RPMI8226 (cell line): ENCODE measurements at regions not wholly inside any gene's neighbourhood (a gene's known extent, or its start where the extent isn't known, plus 50 kb on each side); places are given as distances from the start of the nearest gene placed in this dataset.

ENCODE experiments used
- DNase-seq: peaks from one replicate; pipeline ENCODE4 v3.0.0-alpha.2; 2015

DNA sequence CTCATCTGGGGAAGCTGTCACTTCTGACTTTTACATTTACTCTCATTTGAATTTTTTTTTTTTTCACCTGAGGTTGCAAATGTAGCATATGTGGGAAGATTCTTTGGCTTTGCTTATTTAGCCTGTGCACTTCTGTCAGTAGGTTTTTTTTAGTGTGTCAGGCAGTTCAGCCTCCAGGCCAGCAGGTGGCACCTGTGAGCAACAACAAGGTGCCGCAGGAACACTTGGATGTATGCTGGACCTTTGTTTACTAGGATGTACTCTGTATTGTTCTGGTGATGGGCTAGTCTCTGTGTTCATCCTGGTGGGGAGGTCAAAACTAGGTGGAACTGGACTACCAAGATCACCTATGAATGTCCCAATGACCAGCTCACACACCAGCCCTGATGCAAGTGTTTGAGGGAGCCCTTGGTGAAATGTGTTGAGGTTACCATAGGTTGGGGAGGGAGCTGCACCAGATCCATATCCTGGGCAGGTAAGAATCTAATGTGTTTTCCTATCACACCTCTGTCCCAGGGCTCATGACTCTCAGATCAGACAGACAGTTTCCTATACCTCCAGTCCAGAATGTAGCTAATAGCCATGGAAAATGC lies 618.2 kb downstream of the BRINP3 start:
- DNase-seq = peak; percentile 47

DNA sequence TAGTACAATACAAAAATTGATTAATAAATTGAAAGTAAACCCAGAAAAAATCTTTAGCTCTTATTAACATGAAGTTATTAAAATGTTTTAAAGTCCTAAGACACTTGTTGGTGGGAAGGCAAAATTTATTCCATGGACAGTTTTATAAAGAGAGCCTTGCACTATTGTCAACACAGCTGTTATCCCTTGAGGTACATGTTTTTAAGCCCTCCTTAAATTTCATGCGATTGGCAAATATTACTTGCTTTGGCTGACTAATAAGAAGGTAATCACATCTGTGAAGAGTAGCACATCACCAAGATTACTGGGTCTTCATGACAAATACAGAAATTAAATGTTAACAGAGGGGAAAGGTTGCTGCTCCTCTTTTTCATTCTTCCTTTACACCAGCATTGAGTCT lies 611.1 kb downstream of the BRINP3 start:
- no peak for DNase-seq

DNA sequence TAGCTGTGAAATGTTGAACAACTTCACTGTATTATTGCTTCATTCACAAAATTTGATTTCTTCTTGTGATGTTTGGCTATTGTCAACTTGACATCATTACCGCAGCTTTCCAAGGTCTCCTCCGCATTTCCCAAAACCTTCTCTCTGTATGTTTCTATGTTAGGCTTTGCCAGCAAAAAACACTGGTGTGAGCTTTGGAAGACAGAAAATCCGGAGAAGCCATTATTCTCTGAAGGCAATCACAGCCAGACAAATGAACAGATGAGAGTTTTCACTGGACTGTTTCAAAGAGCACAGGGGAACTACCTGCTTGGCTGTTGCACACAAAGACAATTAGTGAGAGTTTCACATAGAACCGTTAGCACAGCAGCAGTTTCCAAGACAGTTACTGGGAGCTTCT lies 609.6 kb downstream of the BRINP3 start:
- no peak for DNase-seq

DNA sequence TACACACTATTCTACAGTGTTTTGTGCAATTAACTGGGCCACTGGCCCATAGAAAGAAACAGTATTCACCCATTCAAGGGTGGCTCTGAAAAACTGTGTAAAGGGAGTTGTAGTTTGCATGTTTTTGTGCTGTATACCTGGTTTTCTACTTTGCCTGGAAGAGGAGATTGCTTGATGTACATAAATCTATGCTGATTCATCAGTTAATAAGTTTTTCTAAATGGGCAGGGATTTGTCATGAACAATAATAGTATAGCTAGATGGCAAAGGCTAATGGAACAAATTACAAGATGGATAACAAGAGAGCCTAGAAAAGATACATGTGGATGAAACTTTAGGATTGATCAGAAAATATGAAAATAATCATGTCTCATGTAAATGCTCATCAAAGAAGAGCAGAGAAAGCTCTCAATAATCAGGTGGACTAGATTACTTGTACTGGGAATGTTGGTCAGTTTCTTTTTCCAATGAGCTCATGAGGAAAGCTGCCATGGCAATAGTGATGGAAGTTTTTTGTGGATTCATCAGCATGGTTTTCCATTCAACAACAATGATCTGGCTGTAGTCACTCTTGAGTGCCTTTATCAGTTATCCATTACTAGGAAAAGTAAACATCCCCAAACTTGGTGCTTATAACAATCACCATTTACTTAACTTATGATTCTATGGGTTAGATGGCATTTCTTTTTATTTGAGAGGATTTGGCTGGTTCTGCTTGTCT lies 602.8 kb downstream of the BRINP3 start:
- no peak for DNase-seq

DNA sequence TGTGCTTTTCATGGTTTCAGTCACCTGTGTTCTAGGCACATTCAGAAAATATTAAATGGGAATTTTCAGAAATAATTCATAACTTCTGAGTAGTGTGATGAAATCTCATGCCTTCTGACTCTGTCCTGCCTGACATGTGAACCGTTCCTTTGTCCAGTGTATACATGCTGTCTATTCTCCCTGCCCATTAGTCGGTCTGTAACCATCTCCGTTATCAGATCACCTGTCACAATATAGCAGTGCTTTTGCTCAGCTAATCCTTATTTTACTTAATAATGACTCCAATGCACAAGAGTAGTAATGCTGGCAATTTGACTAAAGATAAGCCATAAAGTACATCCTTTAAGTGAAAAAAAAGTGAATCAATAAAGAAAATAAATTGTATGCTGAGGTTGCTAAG lies 597.5 kb downstream of the BRINP3 start:
- no peak for DNase-seq

DNA sequence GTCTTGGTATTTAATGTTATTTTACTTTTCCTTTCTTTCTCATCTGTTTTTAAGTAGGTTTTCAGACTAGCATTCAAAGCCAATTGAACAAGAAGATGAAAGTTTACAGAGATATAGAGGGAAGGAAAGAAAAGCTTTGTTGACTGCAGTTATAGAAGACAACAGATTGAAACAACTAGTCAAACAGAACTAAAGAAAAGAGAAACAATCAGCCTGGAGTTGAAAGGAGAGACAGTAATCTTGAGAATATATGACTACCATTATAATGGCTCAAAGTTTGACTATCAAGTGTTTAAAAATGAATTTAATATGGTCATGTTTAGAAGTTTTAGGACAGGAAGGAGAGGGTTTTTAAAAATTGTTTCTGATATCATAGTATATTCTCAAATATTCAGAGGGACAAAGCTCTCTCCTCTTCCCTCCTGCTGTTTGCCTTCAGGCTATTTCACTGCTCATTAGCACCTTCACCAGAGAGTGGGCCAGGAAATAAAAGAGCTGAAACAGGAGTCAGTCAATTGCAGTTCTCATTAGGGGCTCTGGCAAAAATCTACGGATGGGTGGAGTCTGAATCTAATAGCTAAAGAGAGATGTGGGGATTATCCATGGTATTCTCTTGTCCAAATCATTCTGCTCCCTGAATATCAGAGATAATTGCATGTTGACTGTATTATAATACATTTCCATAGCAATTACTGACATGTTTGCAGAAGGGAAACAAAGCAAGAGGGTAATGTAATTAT lies 577.8 kb downstream of the BRINP3 start:
- no peak for DNase-seq

DNA sequence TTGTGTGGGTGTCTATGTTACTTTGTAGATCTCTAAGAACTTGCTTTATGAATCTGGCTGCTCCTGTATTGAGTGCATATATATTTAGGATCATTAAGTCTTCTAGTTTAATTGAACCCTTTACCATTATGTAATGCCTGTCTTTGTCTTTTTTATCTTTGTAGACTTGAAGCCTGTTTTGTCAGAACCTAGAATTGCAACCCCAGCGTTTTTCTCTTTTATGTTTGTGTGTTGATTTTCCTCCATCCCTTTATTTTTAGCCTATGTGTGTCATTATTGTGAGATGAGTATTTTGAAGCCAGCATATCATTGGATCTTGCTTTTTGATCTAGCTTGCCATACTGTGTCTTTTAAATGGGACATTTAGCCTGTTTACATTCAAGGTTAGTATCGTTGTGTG lies 573.2 kb downstream of the BRINP3 start:
- DNase-seq = no peak

DNA sequence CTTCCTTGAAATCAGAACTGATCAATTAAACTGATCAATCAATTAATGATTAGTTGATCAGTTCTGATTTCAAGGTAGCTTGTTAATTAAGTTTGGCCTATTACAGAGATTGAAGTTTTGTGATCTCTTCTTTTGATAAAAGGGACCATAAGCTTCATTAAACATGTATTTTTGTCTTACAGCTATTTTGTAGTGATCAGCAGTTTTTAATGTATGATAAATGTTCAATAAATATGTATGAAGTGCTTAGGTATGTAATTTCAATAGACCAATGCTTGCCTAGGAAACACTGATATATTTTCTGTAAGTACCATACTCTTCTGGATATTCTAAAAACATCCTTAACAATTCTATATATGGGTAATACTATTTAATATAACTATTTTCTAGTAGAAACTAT lies 569.6 kb downstream of the BRINP3 start:
- DNase-seq = no peak

DNA sequence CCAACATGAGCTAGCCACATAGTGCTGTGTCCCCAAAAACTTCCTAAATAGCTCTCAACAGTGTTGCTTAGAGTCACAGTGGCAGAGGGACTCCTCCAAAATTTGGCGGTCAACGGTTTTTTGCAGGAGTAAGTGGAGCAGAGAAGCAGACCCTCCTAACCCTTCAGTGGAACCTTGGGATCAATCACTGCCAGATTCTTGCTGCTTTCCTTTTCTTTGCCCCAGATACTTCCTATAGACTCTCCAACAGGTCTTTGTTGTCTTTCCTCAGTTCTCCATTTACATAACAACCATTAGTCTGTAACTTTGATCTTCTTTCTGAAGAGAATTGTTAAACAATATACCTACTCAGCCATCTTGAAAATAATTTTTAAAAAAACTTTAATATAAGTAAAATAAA lies 556.1 kb downstream of the BRINP3 start:
- DNase-seq = no peak

DNA sequence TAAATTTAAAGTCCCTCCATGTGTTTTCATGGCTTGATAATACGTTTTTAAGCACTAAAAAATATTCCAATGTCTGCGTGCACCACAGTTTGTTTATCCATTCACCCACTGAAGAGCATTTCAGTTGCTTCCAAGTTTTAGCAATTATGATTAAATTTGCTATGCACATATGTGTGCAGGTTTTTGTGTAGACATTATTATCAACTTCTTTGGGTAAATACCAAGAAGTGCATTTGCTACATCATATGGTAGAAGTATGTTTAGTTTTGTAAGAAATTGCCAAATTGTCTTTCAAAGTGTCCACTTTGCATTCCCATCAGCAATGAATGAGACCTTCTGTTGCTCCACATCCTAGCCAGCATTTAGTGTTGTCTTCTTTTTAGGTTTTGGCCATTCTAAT lies 550.0 kb downstream of the BRINP3 start:
- no peak for DNase-seq

DNA sequence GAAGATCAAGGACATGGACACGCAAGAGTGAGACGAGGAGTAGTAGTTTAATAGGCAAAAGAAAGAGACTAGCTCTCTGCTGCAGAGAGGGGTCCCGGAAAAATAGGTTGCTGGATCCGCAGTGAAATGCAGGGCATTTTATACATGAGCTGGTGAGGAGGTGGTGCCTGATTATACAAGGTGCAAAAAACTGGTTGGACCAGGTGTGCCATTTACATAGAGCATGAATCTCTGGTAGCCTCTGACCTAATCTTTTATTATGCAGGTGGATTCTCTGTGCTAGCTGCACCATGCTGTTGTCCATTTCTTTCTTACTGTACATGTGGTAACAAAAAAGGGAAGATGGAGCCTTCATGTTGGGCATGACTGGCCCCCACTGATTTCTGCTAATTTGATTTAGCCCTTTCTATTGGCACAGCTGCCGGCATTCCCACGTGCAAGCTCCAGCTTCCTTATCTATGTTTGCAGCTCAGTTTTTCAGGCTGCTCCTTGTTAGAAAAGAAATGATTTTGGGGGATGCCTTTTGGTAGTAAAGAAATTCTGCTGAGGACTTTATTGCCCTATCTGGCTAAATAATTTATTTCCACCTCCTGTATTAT lies 548.1 kb downstream of the BRINP3 start:
- DNase-seq = no peak

DNA sequence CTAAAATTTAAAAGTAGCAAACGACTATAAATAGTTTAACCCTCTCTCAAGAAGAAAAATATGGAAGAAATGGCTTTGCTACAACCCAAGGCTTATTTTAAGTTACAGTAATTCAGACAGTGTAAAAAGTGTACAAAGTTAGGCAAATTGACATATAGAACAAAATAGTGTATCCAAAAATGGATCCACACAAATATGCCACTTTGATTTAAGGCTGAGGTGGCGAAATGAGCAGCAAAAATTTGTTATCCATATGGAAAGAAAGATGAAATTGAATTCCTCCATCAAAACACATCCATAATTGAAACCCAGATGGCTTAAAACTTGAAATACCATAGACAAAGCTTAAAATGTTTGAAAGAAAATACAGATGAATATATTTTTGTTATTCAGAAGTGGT lies 540.8 kb downstream of the BRINP3 start:
- DNase-seq = no peak

DNA sequence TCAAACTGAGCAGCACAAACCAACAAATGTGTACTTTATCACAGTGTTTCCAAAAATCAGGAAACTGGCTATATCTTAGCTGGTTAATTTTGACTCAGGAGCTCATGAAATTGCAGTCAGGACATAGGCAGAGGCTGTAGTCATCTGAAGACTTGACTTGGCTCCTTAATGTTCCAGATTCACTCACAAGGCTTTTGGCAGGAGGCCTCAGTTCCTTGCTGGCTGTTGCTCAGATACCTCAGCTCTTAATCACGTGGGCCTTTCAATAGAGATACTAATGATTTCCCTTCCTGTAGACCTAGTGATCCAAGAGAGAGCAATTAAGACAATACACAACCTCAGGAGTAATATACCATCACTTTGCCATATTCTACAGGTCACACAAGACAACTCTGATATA lies 537.7 kb downstream of the BRINP3 start:
- no peak for DNase-seq

DNA sequence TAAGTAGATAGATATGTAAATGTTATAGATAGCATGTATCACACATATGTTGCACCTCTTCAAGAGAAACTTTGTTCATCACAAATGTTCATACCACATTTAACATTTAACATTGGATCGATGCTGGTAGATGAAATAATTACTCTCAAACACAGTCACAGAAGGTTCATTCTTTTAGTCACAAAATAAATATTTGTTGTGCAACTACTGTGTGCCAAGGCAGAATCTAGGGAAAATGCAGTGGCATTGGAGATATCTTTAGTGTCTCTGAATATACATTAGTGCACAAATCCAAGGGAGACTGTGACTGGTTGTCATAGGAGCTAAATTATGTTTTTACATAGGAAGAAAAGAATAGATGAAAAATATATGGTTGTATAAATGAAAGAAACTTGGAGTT lies 535.7 kb downstream of the BRINP3 start:
- no peak for DNase-seq

DNA sequence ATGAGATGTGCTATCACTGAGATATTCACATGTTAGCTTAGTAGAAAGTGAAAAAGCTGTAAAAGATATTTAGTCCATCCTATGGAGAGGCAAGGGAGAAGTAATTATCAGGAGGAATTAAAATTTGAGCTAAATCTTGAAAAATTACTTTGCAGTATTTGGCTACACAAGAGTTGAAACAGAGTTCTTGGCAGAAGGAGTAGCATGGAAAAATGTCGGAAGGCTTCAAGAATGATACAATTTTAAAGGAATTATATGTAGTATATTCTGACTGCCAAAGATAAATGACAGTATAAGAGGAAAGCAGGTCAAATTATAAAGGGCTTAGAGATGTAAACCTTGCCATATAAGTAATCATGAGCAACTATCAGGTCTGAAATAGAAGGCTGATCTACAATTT lies 518.9 kb downstream of the BRINP3 start:
- no peak for DNase-seq

DNA sequence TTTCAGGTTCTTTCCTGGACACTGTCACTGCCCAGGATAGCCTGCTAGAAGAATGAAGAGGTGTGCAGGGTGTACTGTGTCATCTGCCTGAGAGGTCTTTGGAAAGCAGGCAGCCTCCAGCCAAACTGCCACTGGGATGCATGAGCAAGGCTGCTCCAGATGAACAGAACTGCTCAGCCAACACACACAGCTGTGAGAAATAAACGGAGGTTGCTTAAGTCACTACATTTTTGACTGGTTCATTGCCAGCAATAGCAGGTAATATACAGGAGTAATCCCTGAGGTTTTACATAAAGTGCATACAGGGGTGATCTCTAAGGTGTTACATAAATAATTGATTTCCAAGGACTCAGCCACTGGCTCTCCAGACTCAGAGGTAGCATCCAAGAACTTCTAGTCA lies 516.9 kb downstream of the BRINP3 start:
- no peak for DNase-seq

DNA sequence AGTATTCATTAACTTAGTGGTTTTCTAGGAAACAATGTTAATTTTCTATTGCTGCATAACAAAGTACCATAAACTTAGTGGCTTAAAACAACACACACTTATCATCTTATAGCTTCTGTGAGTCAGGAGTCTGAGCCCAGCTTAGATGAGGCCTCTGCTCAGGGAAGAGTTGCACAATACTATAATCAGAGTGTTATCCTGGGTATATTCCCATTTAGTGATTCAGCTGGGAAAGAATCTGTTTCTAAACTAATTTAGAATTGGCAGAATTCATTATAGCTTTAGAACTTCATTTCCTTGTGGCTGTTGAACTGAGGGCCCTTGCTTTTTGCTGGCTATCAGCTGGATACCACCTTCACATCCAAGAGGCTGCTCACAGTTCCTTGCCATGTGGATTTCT lies 515.5 kb downstream of the BRINP3 start:
- no peak for DNase-seq

DNA sequence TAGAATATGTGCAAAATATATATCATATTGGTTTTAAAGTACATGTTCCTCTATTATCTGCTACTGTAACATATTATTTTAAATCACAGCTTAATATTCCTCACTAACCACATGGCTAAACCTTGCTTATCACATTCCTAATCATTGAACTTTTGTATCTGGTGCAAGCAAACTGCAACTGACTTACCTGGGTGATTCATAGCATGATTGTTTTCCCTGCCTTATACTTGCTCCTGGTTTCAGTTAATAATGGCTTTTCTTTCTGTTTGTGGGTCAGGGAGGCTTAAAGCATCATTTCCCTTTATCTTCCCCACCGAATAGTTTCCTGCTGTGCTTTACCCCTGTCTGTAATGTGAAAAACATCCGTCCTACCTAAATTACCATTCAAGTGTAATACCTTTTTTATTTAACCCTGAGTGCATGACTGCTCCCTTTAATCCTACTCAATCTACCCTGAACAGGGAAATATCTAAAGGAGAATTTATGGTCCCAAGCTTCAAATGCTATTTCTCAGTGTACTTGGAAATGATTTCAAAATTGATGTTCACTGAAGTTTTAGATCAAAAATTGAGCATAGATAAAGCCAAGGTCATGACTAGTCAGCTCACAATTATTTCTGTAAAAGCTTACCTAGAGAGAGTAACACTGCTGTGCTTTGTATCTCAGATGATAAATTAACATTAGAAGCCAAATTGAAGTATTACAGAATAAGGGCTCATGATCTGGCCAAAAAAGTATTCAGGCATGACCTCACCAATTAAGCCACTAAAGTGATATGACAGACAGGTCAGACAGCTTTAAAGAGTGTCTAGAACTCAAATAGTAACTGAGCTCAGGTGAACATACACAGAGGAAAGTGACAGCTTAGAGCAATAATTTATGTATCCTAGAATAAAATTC lies 507.1 kb downstream of the BRINP3 start:
- DNase-seq = no peak

DNA sequence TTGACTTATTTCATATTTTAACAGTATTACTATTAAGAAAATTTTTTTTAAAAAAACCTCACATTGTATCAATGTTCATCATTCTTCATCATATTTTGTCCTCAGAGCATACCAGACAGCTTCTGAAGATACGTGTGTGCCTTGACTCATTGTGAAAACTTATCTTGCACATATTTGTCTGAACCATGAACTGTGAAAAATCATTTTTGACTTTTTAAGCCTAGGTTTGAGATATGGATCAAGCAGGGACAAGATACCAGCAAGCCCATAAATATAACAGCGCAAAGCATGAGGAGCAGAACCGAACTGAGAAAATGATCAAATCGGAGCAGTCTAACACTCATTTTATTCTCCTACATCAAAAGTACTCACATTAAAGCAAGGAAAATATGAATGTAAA lies 506.0 kb downstream of the BRINP3 start:
- no peak for DNase-seq

DNA sequence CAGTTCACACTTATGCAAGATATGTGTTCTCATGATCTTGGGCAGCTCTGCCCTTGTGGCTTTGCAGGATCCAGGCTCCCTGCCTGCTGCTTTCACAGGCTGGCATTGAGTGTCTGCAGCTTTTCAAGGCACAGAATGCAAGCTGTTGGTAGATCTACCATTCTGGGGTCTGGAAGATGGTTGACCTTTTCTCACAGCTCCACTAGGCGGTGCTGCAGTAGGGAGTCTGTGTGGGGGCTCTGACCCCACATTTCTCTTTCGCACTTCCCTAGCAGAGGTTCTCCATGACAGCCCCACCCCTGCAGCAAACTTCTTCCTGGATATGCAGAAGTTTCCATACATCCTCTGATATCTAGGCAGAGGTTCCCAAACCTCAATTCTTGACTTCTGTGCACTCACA lies 500.5 kb downstream of the BRINP3 start:
- no peak for DNase-seq

DNA sequence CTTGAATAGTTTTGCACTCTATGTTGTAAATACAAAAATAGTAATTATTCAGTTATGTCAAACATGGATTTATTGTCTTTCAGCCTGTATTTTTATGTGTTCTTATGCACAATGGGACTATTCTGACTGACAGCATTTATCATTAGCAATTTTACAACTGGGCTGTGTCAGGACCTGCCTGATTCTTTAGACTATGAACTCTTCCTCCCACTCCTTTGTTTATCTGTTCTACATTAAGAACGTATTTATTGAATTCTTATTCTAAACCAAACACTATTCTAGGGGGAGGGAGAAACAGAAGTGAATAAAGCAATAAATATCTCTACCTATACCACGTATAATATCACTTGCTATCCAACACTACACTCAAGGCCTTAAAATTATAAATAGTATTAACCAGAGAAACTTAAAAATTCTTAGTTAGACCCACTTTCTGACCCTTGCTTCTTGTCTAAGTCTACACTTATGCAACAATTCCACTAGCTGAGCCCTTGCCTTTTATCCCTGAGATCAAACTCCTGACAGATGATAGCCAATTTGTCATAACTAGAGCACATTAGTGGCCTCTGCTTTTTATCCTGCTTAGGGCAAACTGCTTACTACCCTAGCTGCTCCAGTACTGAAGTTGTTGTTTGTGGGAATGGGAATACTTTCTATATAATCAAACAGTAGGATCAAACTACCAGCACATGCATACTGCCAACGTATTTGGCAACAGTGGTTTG lies 494.3 kb downstream of the BRINP3 start:
- DNase-seq = no peak

DNA sequence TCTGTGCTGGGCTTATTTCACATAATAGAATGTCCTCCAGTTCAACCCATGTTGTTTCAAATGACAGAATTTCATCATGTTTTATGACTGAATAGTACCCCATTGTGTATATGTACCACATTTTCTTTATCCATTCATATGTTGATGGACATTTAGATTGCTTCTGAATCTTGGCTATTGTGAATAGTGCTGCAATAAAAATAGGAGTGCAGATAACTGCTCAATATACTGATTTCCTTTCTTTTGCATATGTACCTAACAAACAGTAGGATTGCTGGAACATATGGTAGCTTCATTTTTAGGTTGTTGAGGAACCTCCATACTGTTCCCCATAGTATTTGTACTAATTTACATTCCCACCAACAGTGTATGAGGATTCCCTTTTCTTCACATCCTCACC lies 491.1 kb downstream of the BRINP3 start:
- DNase-seq = no peak
